Activated CD4-positive, alpha-beta T cell treated with anti-CD3 and anti-CD28 coated beads, Interleukin-2, Interleukin-6, amounts not matched to agents 100 ng/mL and 50 ng/mL, durations not matched to agents 16 hours and 8 hours (primary cell): ENCODE measurements at regions not wholly inside any gene's neighbourhood (a gene's known extent, or its start where the extent isn't known, plus 50 kb on each side); places are given as distances from the start of the nearest gene placed in this dataset.
"Not testable (repeated sequence)": the region's sequence is repeated elsewhere in the genome, so short reads cannot be mapped to it uniquely, and the experiment has no call there.

Experiments used
- DNase-seq: peaks from one replicate; pipeline ENCODE4 v3.0.0-alpha.2; 2020

DNA sequence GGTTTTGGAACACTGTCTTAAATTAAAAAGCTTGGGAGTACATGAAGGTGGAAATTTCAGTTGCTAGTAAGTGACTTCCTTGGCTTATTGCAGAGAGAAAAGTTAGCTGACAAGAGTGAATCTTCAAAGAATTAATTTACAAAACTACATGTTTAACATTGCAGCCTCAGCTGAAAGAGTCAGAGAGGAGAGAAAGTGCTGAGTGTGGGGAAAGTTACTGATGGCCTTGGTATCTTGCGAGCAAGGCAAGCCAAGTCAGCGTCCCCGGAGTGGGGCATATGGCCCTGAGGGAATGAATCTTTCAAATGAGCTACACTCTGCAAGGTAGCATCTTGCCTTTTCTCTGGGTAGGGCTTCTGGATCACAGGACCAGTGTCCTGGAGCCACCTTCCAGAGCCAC, 131.3 kb downstream of the LPIN1 start:
- DNase-seq: no peak

DNA sequence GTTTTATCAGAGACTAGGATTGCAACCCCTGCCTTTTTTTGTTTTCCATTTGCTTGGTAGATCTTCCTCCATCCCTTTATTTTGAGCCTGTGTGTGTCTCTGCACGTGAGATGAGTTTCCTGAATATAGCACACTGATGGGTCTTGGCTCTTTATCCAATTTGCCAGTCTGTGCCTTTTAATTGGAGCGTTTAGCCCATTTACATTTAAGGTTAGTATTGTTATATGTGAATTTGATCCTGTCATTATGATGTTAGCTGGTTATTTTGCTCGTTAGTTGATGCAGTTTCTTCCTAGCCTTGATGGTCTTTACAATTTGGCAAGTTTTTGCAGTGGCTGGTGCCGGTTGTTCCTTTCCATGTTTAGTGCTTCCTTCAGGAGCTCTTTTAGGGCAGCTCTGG, 138.8 kb downstream of the LPIN1 start:
- DNase-seq: not testable (repeated sequence)

DNA sequence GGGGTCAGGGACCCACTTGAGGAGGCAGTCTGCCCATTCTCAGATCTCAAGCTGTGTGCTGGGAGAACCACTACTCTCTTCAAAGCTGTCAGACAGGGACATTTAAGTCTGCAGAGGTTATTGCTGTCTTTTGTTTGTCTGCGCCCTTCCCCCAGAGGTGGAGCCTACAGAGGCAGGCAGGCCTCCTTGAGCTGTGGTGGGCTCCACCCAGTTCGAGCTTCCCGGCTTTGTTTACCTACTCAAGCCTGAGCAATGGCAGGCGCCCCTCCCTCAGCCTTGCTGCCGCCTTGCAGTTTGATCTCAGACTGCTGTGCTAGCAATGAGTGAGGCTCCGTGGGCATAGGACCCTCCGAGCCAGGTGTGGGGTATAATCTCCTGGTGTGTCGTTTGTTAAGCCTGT, 140.5 kb downstream of the LPIN1 start:
- not testable (repeated sequence) for DNase-seq

DNA sequence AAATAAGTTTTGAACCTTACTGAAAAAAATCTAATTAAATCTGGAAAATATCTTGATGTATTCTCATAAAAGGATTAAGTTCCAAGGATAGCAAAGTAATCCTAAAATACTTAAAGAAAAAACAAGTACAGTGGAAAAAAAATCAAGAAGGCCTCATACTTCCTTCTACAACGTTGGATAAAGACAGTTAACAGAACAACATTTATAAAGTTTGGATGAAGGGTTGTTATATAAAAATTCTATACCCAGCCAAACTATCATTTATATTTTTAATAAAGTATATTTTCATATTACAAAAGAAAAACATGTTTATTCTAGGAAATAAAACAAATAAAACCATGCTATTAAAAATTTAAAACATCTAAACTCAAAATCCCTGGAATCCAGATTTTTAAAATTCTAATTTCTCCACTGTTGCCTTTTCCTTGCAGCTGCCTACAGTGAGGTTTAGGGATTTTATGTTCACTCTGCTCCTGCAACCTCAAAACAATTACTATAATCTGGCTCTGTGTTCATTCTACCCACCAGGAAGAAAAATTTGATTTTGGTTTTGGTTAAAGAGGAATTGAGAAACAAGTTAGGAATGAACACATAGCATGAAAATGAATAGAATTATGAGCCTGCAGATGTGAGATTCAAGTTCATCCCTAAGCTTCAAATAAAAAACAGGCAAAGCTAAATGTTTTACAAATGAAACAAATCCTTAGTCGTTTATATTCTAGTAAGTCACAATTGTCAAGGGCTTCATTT, 142.8 kb downstream of the LPIN1 start:
- no peak for DNase-seq

DNA sequence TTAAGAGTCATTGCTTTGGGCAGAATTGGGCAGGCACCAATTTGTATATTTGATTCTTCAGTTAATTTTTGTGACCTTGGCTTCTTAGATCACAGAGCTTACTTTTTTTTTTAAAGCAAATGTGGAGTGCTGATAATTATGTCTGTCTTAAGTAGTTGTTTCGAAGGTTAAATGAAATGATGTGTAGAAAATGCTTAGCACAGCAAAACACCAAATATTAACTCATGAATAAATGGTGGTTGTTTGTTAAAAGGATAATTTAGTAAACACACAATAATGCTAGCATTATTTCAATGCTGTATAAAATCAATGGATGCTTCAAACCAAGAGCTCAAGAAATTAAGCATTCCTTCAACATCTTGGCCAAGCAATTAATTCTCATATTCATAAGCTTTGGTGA, 143.4 kb downstream of the LPIN1 start:
- DNase-seq: no peak

DNA sequence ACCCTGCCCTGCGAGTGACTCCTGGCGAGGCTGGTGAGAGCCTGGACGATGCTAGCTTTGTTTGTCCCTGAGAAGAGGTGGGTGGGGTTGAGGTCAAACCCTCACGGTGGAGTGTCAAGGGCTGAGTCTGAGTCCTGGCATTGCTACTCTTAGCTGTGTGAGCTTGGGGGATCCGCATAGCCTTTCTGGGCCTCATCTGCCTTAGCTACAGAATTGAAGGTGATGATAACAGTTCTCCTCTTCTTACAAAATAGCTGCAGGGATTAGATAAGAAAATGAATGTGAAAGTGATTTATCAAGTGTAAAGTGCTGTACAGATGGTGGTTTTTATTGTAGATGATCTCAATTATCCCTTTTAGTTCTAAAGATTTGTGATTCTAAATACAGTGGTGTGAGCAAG, 144.6 kb downstream of the LPIN1 start:
- no peak for DNase-seq

DNA sequence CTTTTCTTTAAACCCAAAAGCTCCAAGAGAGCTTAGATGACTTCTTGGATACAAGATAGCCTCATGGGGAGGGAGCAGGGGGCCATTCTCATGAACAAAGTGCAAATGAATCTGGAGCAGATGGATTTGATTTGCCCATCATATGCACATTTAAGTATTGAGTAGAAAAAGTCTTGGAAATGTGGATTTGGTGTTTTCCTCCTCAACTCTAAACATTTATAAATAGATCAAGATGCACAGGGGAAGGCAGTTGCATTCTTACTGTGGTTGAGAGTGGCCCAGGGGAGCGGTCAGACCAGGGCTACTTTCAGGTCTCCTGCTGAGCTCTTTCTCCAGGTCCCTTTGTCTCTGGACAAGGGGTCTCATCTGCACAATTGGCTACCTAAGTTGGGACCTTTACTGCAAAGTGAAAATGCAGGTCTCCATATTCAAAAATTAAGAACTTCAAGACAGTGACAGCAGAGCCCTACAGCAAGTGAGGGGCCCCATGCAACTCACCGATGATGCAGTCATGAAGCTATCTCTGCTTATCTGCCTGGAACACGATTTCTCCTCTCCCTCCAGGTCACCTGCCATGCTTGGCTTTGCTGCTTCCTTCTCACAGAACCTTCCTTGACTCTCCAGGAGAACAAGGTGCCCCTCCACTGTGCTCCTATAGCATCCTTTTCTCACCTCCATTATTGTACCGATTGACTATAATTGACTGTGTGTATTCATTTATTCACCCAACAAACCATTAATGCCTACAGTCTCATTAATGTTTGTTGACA, 145.4 kb downstream of the LPIN1 start:
- DNase-seq: no peak

DNA sequence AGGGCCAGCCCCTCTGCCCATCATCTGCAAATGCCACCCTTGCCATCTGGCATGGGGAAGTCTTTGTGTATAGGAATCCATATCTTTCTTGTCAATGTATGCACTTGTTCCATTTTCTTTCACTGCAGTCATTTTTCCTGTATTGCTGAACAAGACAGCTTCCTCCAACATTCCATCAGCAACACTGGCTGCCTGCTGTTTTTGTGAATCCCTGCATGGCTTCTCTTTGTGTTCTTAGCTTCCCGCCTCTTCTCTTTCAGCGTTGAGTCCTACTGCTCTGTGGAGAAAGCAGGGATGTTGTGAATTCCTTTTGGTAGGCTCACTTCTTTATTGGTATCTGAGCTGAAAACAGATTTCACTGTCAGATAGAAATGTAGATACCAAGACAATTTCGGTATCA, 150.0 kb downstream of the LPIN1 start:
- DNase-seq: no peak

DNA sequence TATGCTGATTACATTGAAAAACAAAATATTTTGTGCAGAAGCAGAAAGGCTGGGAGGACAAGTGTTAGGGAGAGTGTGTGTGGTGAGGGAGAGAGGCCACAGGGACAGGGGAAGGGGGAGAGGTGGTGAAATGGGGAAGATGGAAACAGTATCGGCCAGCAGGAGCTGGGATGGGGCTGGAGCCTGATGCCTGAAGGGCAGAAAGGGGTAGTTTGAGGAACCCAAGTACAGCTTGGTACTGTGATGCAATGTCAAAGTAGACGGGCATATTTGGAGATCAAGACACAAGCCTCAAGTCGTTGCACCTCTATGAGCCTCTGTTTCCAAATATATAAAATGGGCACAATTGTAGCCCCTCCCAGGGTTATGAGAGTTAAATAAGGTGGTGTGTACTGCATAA, 152.1 kb downstream of the LPIN1 start:
- no peak for DNase-seq

DNA sequence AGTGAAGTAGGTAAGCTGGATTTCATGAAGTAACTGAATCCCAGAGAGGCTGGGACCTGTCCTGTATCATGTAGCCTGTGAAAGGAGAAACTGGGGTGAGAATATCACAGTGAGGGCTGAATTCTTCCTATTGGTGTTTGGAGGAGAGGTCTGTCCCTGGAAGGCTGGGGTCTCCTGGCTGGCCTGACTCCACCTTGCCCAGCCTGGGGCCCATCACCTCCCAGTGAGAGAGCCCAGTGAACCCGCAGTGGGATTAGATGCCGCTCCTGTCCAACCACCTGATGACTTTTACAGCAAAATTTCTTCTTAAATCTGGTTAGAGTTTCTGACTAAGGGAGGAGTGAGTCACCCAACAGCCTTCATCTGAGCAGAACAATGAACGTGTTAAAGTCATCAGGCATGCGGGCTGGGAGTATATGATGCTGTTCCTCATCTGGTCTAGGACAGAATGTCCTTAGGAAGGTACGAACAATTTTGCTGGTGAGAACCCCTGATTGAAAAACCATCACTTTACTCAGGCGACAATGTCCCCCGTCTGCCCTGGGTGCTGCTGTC, 152.9 kb downstream of the LPIN1 start:
- no peak for DNase-seq

DNA sequence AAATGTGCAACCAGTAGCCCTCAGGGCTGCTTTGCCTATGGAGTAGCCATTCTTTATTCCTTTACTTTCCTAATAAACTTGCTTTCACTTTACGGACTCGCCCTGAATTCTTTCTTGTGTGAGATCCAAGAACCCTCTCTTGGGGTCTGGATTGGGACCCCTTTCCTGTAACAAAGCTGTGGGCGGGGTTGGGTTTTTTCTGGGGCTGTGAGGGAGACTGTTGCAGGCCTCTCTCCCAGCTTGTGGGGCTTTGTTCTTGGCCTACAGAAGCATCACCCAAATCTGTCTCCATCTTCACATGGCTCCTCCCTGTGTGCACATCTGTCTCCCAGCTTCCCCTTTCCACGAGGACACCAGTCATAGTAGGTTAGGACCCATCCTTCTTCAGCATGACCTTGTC, 154.5 kb downstream of the LPIN1 start:
- DNase-seq: not testable (repeated sequence)

DNA sequence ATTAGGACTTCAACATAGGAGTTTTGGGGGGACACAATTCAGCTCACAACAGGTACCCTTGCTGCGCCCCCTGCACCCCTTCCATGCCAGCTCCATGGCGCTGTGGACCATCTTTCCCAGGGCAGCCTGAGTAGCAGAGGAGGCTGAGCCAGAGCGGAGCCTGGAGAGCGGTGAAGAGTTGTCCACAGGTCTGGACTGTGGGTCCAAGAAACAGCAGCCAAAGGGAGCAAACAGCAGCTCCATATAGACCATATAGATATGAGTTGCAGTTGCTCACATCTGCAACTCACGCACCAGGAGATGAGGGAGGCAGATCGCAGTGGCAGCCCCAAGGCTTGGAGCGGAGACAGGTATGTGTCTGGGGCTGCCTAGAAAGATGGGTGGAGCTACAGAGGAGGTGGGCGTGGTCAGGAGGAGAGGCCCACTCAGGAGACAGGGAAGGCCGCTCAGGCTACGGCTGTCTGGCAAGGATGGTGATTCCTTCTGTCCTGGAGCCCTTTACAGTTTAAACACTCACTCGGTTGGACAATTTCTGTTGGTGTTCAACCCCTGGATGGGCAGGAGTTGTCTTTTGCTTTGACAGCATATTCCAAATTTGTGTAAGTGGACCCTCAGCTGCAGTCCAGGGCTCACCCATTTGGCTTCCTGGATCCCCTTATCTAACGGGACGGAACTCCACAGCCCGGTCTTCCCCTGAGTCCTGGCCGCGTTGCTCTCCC, 155.1 kb downstream of the LPIN1 start:
- no peak for DNase-seq

DNA sequence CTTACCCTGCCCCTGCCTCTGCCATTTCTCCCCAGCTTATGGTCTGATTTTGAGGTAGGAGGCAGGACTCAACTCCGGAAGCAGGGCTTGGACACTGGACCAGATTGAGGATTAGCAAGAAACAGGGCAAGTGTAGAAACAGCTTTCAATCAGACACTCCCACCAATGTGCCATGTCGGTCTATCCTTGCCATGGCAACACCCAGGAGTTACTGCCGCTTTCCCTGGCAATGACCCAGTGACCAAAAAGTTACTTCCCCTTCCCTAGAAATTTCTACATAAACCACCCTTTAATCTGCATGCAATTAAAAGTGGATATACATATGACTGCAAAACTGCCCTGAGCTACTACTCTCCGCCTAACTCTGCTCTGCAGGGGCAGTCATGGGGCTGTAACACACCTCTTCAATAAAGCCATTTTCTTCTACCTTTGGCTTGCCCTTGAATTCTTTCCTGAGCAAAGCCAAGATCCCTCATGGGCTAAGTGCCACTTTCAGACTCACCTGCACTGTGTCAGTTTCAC, 156.7 kb downstream of the LPIN1 start:
- no peak for DNase-seq

DNA sequence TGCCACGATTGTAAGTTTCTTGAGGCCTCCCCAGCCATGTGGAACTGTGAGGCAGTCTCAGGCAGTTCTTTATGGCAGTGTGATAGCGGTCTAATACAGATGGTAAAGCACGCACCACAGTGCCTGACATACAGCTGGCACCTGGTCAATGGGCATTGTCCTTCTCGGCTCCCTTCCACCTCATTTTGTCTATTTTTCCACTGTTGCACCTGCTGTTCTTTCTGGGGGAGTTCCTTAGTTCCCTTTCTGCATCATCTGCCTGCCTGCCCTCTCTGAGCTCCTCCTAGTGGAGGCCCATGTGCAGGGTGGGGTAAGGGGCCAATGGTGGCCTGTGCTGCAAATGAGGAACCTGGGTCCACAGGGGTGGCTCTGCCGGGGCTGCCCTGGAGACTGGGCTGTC, 157.6 kb downstream of the LPIN1 start:
- no peak for DNase-seq

DNA sequence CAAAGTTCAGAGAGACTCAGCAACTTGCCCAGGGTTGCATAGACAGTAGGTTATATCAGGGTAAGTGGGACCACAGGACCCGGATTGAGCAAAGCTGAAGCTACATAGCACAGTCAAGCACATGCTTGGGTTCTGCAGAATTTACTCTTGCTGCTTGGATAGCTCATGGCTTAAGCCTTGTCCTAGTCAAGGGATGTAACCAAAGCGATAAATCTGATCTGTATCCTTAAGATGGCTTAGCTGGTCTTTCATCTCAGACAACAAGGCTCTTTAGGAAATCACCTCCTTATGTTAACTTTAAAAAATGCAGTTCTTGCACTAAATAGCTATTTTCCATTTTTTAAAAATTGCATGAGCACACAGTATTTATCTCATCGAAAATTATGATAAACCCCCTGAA, 158.5 kb downstream of the LPIN1 start:
- no peak for DNase-seq

DNA sequence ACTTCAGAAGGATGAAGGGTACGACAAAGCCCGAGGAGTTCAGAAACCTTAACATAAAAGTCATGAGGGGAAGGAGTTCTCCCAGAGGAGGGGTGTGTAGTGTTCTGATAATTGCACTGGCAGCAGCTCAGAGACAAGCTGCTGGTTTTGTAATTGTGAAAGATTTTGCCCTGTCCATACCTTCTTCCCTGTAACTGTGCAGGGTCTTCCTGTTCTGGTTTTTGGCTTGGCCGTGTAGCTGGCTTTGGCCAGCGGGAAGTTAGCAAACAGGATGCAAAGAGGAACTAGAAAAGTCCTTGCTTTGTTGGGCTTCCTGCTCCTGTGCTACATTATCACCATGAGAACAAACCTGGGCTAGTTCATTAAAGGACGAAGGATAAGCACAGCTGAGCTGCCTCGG, 160.8 kb downstream of the LPIN1 start:
- DNase-seq: no peak

DNA sequence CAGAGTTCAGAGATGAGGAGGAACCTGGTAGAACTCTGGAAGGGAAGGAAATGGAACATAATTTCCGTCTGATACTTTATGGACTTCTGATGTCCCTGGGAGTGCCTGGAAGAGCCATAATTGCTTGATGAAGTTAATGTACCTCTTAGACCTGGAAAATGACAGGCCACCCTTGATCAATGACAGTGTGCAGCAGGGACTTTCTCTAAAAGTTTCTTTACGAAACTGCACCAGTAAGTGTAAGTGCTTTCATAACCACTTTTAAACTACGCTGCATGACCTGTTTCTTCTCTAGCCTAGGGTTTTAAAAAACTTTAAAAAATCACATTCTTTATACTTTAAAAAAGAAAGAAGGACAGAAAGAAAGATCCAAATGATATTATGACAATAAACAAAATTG, 164.5 kb downstream of the LPIN1 start:
- no peak for DNase-seq

DNA sequence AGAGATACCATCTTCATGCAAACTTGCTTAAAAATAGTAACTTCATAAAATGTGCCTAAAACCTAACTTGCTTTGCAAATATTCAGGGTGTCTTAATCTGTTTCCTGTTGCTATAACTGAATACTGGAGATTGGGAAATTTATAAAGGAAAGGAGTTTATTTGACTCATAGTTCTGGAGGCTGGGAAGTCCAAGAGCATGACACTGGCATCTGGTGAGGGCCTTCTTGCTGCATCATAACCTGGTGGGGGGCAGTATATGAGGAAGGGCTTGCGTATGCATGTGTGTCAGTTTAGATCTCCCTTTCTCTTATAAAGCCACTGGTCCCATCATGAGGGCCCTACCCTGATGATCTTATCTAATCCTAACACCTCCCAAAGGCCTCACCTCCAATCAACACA, 166.5 kb downstream of the LPIN1 start:
- no peak for DNase-seq

DNA sequence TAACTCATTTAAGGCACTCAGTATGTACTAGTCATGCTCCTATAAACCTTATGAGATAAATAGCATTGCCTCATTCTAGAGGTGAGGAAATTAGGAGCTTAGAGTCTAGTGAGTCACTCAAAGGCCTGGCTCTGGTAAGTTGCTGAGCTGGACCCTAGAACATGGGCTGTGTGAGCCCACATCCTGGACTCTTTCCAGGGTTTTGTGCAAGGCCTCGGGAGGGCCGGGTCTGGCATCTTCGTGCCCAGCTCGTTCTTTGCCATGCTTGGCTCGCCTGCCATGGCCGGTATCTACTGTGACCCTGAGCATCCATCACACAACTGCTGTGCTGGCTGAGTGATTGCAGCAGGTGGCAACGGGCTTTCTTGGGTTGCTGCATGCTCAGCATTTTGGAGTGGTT, 168.0 kb downstream of the LPIN1 start:
- no peak for DNase-seq

DNA sequence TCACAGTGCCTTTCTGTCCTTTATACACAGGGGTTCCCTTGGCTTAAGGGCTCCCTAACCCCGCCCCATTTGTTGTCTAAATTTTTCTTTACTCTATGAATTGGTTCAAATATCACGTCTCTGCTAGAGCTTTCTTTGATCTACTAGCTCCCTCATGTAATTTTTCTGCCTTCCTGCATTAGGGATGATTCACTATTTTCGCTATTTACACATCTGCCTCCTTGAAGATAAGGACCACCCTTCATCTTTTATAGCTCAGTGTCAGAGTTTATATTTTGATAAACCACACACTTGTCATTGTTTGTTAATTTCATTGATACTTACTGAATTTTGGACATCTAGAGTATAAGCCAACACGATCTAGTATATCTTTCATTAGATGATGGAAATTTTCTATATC, 169.2 kb downstream of the LPIN1 start:
- DNase-seq: no peak

DNA sequence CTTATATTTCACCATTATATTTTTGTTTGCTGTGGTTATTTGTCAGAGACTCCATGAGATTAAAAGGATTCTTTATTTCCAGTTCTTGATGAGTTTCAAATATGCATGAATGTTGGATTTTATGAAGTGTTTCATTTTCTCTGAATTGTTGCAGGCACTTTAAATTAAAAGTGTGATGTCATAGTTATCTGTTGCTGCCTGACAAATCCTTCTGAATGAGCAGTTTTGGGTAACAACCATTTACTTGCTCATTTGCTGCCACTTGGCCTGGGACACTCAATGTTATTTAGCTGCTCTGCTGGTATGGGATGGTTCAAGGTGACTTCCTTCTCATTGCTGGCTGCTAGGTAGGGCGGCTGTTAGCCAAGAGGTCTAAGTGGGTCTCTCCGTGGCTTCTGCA, 173.5 kb downstream of the LPIN1 start:
- no peak for DNase-seq

DNA sequence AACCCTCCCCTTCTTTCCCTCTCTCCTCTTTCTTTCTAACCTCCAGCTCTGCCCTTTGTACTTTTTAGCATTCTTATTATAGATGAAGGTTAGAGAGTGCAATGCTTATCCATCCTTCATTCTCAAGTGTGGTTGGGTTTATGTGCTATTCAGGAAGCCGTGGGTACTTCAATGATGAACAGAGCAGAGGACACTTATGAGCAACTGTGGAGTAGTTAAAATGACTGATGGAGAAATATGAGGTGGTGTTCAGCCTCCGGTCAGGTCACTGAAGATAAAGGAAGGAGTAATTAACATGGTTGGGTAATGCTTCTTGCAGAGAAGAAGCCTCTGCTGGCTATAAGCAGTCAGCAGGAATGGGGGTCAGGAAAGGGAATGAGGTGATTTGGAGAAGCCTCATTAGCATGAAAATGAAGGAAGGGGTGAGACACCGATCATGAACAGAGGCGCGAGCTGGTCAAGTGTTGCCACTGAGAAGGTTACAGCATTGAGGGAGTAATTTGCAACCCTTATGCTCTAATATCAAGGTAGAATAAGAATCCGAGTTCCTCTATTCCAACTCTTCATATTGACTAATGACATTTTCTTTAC, 174.7 kb downstream of the LPIN1 start:
- no peak for DNase-seq

DNA sequence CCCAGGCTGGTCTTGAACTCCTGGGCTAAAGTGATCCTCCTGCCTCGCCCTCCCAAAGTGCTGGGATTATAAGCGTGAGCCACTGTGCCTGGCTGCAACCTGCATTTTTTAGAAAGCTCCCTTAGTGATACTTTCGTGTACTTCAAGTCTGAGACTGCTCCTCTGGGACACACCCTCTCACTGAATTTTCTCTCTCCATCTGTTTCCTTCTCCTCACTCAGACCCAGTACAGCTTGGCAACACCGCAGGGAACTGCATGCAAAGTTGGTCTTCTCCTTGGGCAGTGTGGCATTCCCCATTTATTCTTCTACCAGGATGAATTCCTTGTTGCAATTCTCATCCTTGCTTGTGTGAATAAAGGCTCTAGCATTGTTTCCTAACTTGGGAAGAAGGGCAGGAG, 175.9 kb downstream of the LPIN1 start:
- DNase-seq: no peak
